Esophagus squamous epithelium (tissue), 5 donors: ENCODE measurements at regions not wholly inside any gene's neighbourhood (a gene's known extent, or its start where the extent isn't known, plus 50 kb on each side); places are given as distances from the start of the nearest gene placed in this dataset.

Source experiments
- DNase-seq: peaks from one replicate; lab custom pipeline; 2025; lab: John Stamatoyannopoulos, UW
- H3K27ac ChIP-seq, 4 donors: fragments of 200-600 bp; sonication (generic); one replicate each; pipeline ENCODE4 v1.5.1; 2016 to 2019; ENCODE audit warnings: mild to moderate bottlenecking in 1 of 4
- H3K27me3 ChIP-seq, 4 donors: fragments of 200-600 bp; sonication (generic); 1 replicate in 3 of 4; 2 replicates in 1 of 4; pipeline versions ENCODE4 v1.5.1 to v1.6.0; 2017 to 2021; ENCODE audit warnings: antibody characterized with exemption in 1 of 4
- H3K36me3 ChIP-seq, 3 donors: fragments of 200-600 bp; sonication (generic); one replicate each; pipeline ENCODE4 v1.5.1; 2016 to 2019
- H3K4me1 ChIP-seq, 3 donors: fragments of 200-600 bp; sonication (generic); one replicate each; pipeline ENCODE4 v1.5.1; 2017 to 2019
- H3K4me3 ChIP-seq, 4 donors: fragments of 200-600 bp; sonication (generic); 1 replicate in 3 of 4; 2 replicates in 1 of 4; pipeline ENCODE4 v1.5.1; 2016 to 2019; ENCODE audit warnings: mild to moderate bottlenecking in 2 of 4, moderate library complexity in 1 of 4
- H3K9me3 ChIP-seq, 3 donors: fragments of 200-600 bp; sonication (generic); one replicate each; pipeline ENCODE4 v1.5.1; 2016 to 2019
- POLR2A ChIP-seq, 4 donors: fragments of 450-650 bp; IDR thresholded peaks; one replicate each; pipeline ENCODE4 v1.6.1; 2017; ENCODE audit warnings: antibody characterized with exemption in 4 of 4, mild to moderate bottlenecking in 4 of 4, moderate library complexity in 3 of 4
- WGBS, 2 donors: methylation state at CpG; one replicate each; pipeline ENCODE4 v1.1.5; 2018; 5-methylcytosine and 5-hydroxymethylcytosine counted together
- intact Hi-C: fragments of 100-400 bp; cut with DNase I; formaldehyde crosslinking; loops from one replicate; pipeline ENCODE4 v1.15.0; 2022
- TF ChIP-seq, protein P1 (sequence below), 6 experiments: fragments of 450-650 bp in 4 of 6; fragments of 200-600 bp in 2 of 6; sonication (generic) in 2 of 6; IDR thresholded peaks; one replicate each; pipeline ENCODE4 v1.5.1; 2016 to 2019; ENCODE audit warnings: antibody characterized with exemption in 6 of 6, mild to moderate bottlenecking in 4 of 6, moderate library complexity in 4 of 6
- donor health status: DM: yes; HTN: yes; CAD: no.

GRCh38 chr20:36104244-36104643 is 50.3 kb upstream of the EPB41L1 start:
- H3K36me3 ChIP-seq = peaks cover 0 to 7% (median 0%) of the 10 kb centered on the region in 3 donors
- intact Hi-C loops = no loop called here
- TF ChIP-seq, protein P1, sequence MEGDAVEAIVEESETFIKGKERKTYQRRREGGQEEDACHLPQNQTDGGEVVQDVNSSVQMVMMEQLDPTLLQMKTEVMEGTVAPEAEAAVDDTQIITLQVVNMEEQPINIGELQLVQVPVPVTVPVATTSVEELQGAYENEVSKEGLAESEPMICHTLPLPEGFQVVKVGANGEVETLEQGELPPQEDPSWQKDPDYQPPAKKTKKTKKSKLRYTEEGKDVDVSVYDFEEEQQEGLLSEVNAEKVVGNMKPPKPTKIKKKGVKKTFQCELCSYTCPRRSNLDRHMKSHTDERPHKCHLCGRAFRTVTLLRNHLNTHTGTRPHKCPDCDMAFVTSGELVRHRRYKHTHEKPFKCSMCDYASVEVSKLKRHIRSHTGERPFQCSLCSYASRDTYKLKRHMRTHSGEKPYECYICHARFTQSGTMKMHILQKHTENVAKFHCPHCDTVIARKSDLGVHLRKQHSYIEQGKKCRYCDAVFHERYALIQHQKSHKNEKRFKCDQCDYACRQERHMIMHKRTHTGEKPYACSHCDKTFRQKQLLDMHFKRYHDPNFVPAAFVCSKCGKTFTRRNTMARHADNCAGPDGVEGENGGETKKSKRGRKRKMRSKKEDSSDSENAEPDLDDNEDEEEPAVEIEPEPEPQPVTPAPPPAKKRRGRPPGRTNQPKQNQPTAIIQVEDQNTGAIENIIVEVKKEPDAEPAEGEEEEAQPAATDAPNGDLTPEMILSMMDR (IDR thresholded peaks at IDR 0.05) = no peak
- TF ChIP-seq POLR2A (IDR thresholded peaks at IDR 0.05) = no peak
- H3K9me3 ChIP-seq = no peaks in the 10 kb centered on the region
- WGBS, 2 donors = 67 to 70% methylated on average over 7 of the region's 7 CpGs
- H3K27ac ChIP-seq = no peak overlapping the region
- peaks cover 8 to 35% (median 12%) of the 10 kb centered on the region in 3 donors for H3K4me1 ChIP-seq
- H3K4me3 ChIP-seq = no peak overlapping the region
- DNase-seq = no peak
- no peaks in the 10 kb centered on the region for H3K27me3 ChIP-seq
